NK-92 treated with Interleukin-12 subunit alpha and Interleukin-12 subunit beta, amount 100 ng/mL, for 24 hours (cell line): ENCODE measurements at regions not wholly inside any gene's neighbourhood (a gene's known extent, or its start where the extent isn't known, plus 50 kb on each side); places are given as distances from the start of the nearest gene placed in this dataset.

ENCODE experiments used
- DNase-seq: peaks from one replicate; lab custom pipeline; 2025; lab: John Stamatoyannopoulos, UW

GRCh38 chr5:163622799-163623198 lies 117.4 kb downstream of the MAT2B start:
- DNase-seq = no peak

GRCh38 chr5:163623524-163623923 lies 118.1 kb downstream of the MAT2B start:
- DNase-seq = no peak

- no peak for DNase-seq
Observed at GRCh38 chr5:163623986-163624385, 118.6 kb downstream of the MAT2B start.

DNA sequence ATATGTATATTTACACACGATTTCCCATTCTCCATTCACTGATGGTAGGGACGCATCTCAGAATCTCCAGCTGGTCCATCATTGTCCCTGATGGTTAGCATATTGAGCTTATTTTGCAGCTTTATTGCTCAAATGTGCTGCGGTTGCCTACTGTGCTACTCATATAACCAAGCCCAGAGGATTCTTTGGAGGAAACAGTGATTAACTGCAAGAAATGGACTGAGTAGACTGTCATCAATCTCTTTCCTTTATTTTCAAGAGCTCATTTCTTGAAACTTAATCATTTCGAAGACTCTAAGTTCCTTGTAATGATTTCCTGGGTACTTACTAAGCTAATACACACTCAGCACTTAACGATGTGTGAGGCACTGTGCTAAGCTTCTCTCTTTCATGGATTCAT lies 119.0 kb downstream of the MAT2B start:
- no peak for DNase-seq

DNA sequence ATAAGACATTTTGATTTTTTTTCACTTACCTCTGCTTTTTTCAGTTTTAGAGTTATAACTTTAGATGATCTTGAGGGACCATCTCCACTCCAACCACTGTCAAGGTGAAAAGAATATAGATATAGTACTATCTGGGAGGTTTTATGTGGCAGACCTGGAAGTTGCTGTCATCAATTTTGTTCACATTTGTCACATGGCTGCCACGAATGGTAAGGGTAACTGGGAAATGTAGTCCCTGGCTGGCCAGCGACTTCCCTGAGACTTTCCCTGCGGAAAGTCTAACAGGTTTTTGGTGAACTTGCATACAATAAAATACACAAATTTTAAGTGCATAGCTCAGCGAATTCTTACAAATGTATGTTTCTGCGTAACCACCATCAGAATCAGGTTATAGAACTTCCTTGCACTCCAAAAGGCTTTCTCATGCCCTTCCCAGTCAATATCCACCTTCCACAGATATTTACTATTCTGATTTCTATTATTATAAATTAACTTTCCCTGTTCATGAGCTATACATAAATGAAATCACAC lies 121.5 kb downstream of the MAT2B start:
- no peak for DNase-seq

GRCh38 chr5:163631856-163632255 lies 126.4 kb downstream of the MAT2B start:
- no peak for DNase-seq

DNA sequence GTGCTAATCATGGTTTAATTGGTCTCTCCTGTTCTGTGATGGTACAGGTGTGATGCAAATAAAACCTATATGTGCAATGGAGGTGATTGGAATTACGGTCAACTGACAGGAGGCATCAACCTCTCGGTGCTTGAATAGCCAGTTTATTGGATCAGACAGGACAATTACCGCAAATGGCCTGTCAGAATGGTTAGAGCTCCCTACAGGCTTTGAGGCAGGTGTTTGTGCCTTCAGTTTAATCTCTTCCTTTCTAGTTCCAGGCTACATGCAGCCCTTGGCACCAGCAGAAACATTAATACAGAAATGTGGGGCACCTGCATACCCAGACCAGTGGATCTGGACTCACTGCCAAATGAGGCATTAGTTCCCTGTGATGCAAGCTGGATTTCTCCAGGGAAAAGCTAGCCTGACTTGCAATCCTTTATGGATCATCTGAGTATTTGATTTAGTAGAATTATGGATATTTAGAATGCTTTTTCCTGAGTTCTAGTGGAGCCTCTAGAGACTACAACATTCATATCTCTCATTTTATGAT lies 128.6 kb downstream of the MAT2B start:
- DNase-seq = no peak

GRCh38 chr5:163635631-163636030 lies 130.2 kb downstream of the MAT2B start:
- DNase-seq = no peak

- no peak for DNase-seq
Observed at GRCh38 chr5:163642904-163643303, 137.5 kb downstream of the MAT2B start.

DNA sequence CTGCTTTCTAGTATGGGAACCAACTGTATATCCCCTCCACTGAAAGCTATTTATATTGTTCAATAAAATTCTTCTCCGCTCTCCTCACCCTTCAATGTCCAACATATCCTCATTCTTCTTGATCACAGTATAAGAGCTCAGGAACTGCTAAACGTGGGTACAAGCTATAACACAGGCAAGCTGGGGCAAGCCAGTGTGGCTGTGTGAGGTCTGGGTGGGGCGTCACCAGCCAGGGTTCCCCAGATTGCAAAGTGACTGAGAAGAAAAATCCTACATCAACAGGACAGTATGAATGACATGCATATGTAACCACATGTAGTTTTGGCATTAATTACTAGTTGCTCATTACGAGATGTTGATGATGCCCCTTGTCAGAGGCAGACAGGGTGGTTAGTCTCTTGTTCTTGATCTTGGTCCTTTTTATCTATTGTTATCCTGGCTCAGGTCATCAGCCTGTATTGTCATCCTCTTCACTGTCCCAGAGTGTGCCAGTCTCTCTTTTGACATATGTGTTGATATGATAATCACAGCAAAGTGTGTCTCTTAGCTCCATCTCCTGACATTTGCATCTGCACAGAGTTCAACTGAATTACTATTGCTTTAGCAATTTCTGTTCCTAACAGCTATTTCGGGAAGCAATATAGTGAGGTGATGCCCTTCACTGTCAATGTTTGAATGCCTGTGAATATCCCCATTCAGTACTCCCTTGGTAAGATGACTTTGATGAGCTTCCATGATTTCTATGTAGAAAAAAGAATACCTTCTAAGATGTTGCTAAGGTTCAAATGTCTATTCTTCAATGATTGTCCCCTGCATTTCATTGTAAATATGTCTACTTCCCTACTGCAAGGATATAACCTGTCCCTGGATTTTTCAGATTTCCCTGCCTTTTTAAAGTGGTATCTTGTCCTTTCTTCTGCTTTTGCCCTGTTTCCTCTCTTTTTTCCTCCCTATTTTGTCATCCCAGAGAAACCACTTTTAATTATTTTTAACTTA lies 140.3 kb downstream of the MAT2B start:
- DNase-seq = no peak

DNA sequence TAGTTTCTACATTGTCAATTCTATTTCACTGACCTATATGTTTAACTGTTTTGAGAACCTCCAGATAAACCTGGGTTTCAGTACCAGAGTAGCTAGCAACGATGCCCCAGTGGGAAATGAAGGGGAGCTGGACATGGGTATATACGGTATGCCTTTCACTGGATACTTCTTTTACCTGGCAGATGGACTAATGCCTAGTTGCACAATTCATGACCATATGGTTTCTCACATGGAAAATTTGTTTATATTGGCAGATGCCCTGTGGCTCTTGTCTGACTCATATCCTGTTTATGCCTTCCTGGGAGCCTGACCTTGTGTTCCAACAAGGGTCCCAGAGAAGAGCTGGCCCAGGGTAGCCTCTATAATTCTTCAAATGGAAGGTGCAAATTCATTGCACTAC lies 144.1 kb downstream of the MAT2B start:
- no peak for DNase-seq

DNA sequence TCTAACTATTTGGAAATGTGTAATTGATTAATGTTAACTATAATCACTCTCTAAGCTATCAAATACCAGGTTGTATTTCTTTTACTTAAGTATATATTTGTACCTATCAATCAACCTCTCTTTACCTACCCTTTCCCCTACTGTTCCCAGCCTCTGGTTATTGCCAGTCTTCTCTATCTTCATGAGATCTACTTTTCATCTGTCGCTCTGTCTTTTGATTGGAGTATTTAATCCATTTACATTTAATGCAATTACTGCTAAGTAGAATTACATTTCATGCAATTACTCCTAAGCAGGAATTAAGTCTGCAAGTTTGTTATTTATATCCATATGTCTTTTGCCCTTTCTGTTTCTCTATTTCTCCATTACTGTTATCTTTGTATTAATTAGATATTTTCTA lies 148.1 kb downstream of the MAT2B start:
- DNase-seq = no peak

GRCh38 chr5:163658702-163659567 lies 153.5 kb downstream of the MAT2B start:
- DNase-seq = no peak

DNA sequence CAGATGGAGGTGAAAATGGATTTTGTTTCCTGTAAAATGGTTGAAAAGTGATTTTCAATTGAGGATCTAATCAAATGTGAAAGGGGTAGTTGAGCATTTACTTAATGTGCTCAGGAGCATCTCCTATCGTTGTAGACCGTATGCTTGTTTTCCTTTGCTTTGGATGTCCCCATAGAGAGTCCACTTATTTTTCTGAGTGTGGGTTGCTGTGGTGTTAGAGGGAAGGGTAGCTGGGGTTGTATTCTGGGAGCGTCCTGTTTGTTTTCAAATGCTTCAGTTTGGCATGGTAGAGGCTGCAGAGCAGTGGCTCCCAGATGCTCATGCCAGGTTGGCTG lies 154.1 kb downstream of the MAT2B start:
- DNase-seq = no peak

DNA sequence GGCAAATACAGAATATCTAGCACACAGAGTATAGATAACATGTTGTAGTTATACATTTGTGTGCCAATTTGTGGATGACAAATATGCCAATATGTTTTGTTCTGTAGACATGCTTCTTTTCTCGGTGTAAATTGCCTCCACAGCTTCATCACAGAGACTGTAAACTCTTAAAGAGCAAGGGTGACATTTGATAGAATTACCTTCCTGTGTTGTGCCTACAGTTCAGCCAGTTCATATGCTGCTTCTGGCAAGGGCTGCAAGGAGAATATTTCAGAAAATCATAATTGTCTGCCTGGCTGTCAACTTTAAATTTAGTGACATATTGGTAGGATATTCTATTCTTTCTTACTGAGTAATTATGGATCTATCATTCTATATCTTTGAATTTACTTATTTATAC lies 155.1 kb downstream of the MAT2B start:
- no peak for DNase-seq

DNA sequence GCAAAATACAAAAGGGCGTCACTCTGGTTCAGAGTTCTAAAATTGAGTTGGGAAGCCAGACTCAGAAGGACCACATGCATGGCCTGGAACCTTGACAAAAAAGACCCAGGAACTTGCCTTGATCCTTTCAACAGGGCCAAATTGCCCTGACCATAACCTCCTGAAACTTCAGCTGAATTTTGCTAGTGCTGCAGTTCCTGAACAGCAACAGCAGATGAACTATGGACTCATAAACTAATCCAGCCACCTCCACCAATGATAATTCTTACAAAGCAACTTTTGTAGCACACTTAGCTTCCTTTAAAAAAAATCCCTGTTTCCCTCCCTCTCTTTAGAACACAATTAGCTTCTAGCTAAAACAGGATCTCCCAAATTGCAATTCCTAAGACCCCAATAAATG lies 155.9 kb downstream of the MAT2B start:
- DNase-seq = no peak

DNA sequence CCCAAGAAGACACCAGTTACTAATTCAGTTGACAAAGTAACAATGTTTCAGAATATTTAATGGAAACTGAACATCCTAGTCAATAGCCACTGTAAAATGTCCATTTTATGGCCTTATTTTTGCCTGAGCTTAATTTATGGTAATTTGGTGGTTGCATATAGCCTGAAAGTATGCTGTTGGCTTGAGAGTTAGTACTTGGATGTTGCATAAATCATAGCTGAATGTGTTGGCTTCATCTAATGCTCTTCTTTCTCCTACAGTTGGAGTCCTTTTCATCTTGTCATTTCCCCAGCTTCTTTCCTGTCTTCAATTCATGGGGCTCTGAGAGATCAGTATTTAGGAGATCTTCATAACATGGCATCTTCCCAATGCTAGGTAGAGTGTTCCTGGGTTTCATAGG lies 164.6 kb downstream of the MAT2B start:
- no peak for DNase-seq

- DNase-seq = no peak
Observed at GRCh38 chr5:163677092-163677491, 171.7 kb downstream of the MAT2B start.

- no peak for DNase-seq
Observed at GRCh38 chr5:163682234-163682633, 176.8 kb downstream of the MAT2B start.

GRCh38 chr5:163687414-163687813 lies 182.0 kb downstream of the MAT2B start:
- DNase-seq = no peak

- no peak for DNase-seq
Observed at GRCh38 chr5:163692091-163692490, 186.7 kb downstream of the MAT2B start.

GRCh38 chr5:163695830-163696578 lies 190.6 kb downstream of the MAT2B start:
- no peak for DNase-seq
